H1 (cell line): ENCODE measurements at regions not wholly inside any gene's neighbourhood (a gene's known extent, or its start where the extent isn't known, plus 50 kb on each side); places are given as distances from the start of the nearest gene placed in this dataset.

Experiments
- CTCF ChIA-PET: fragments of 300-600 bp; sonication (Branson Sonifier 250); formaldehyde crosslinking; loops from one replicate; lab custom pipeline; 2021; ENCODE audit not compliant: partially characterized antibody; lab: Charles Lee
- POLR2A ChIA-PET: fragments of 300-600 bp; sonication (Branson Sonifier 250); formaldehyde crosslinking; loops from one replicate; lab custom pipeline; 2021; ENCODE audit warnings: inconsistent platforms; ENCODE audit not compliant: partially characterized antibody; lab: Charles Lee
- DNase-seq, 2 experiments: peaks; one replicate each; pipeline versions ENCODE4 v3.0.0 to v3.0.0-alpha.2; 2010 to 2022; ENCODE audit warnings: low spot score in 2 of 2, low read depth in 1 of 2, mixed read lengths in 1 of 2
- FAIRE-seq: peaks from 2 replicates; lab custom pipeline; 2011; peaks lifted over from hg19 to GRCh38; lab: Jason Lieb, UNC
- H2AFZ ChIP-seq: 2 replicates; pipeline ENCODE4 v1.8.1; 2012; ENCODE audit warnings: low read length, inconsistent platforms
- H2AK5ac ChIP-seq: 2 replicates; pipeline ENCODE4 v1.6.1; 2013; ENCODE audit warnings: low read depth, low read length
- H2BK120ac ChIP-seq: replicated peaks from 2 replicates; pipeline ENCODE3; 2013; ENCODE audit warnings: low read depth, low read length, inconsistent platforms
- H2BK12ac ChIP-seq: 2 replicates; pipeline ENCODE4 v1.6.1; 2013; ENCODE audit warnings: low read depth, low read length
- H2BK15ac ChIP-seq: 2 replicates; pipeline ENCODE4 v1.6.1; 2013; ENCODE audit warnings: low read length
- H2BK20ac ChIP-seq: 2 replicates; pipeline ENCODE4 v1.6.1; 2013; ENCODE audit warnings: low read length
- H2BK5ac ChIP-seq: 2 replicates; pipeline ENCODE4 v1.6.1; 2013; ENCODE audit warnings: low read depth, low read length
- H3K14ac ChIP-seq: 2 replicates; pipeline ENCODE4 v1.6.1; 2013; ENCODE audit warnings: inconsistent platforms; ENCODE audit not compliant: insufficient read length
- H3K18ac ChIP-seq: 2 replicates; pipeline ENCODE4 v1.6.1; 2013; ENCODE audit warnings: low read length; ENCODE audit errors: extremely low read depth
- H3K23ac ChIP-seq: 2 replicates; pipeline ENCODE4 v1.6.1; 2013; ENCODE audit warnings: inconsistent platforms; ENCODE audit not compliant: insufficient read length
- H3K23me2 ChIP-seq: 2 replicates; pipeline ENCODE4 v1.6.1; 2013; ENCODE audit warnings: low read depth, low read length
- H3K27ac ChIP-seq: 2 replicates; pipeline ENCODE4 v1.6.1; 2011; ENCODE audit warnings: low read depth, low read length, inconsistent platforms
- H3K27me3 ChIP-seq, 4 experiments: replicated peaks in 1 of 4; 1 replicate in 1 of 4; 2 replicates in 3 of 4; pipeline versions ENCODE4 v1.6.1 to v1.8.1; 2011 to 2013; ENCODE audit warnings: low read length in 3 of 4, mild to moderate bottlenecking in 3 of 4, inconsistent platforms in 2 of 4, mixed read lengths in 2 of 4, moderate library complexity in 1 of 4; ENCODE audit not compliant: control insufficient read depth in 3 of 4, insufficient read depth in 3 of 4; ENCODE audit errors: extremely low read depth in 1 of 4
- H3K36me3 ChIP-seq, 4 experiments: 2 replicates each; pipeline versions ENCODE4 v1.6.1 to v1.8.1; 2011 to 2013; ENCODE audit warnings: mild to moderate bottlenecking in 4 of 4, low read length in 3 of 4, moderate library complexity in 2 of 4, control low read depth in 1 of 4, inconsistent platforms in 1 of 4; ENCODE audit not compliant: insufficient read depth in 4 of 4, control insufficient read depth in 2 of 4
- H3K4ac ChIP-seq: replicated peaks from 2 replicates; pipeline ENCODE3; 2013; ENCODE audit warnings: low read length, low read depth, mixed read lengths, inconsistent platforms; ENCODE audit not compliant: insufficient read length
- H3K4me1 ChIP-seq, 4 experiments: replicated peaks in 1 of 4; 1 replicate in 1 of 4; 2 replicates in 3 of 4; pipeline versions ENCODE4 v1.6.1 to v1.8.1; 2011 to 2013; ENCODE audit warnings: low read length in 3 of 4, inconsistent platforms in 2 of 4, mixed read lengths in 1 of 4; ENCODE audit not compliant: insufficient read depth in 4 of 4, control insufficient read depth in 3 of 4
- H3K4me2 ChIP-seq, 2 experiments: 2 replicates each; pipeline versions ENCODE4 v1.6.1 to v1.8.1; 2011 to 2013; ENCODE audit warnings: low read depth in 2 of 2, low read length in 2 of 2, control low read depth in 1 of 2, inconsistent platforms in 1 of 2, mild to moderate bottlenecking in 1 of 2; ENCODE audit not compliant: insufficient read depth in 1 of 2
- H3K4me3 ChIP-seq, 4 experiments: fragments of 200-600, 300-600 bp in 1 of 4; sonication (generic), shearing (Covaris generic), sonication (Bioruptor Twin) in 1 of 4; 2 replicates each; pipeline versions ENCODE4 v1.5.1 to v1.8.1; 2011 to 2016; ENCODE audit warnings: low read length in 4 of 4, low read depth in 3 of 4, control low read depth in 2 of 4, inconsistent platforms in 2 of 4, mild to moderate bottlenecking in 2 of 4, mixed read lengths in 1 of 4, moderate library complexity in 1 of 4; ENCODE audit not compliant: insufficient read depth in 2 of 4; ENCODE audit errors: extremely low read depth in 1 of 4
- H3K56ac ChIP-seq: replicated peaks from 2 replicates; pipeline ENCODE3; 2013; ENCODE audit warnings: low read depth, mild to moderate bottlenecking, mixed read lengths, low read length, inconsistent platforms; ENCODE audit not compliant: insufficient read length
- H3K79me1 ChIP-seq: 2 replicates; pipeline ENCODE4 v1.6.1; 2013; ENCODE audit warnings: low read depth, low read length, control low read depth
- H3K79me2 ChIP-seq, 2 experiments: 2 replicates each; pipeline versions ENCODE4 v1.6.1 to v1.8.1; 2012 to 2013; ENCODE audit warnings: low read length in 2 of 2, mild to moderate bottlenecking in 2 of 2, inconsistent platforms in 1 of 2; ENCODE audit not compliant: insufficient read depth in 2 of 2, control insufficient read depth in 1 of 2
- H3K9ac ChIP-seq, 4 experiments: replicated peaks in 1 of 4; 1 replicate in 1 of 4; 2 replicates in 3 of 4; pipeline versions ENCODE4 v1.6.1 to v1.8.1; 2011 to 2013; ENCODE audit warnings: low read depth in 3 of 4, low read length in 3 of 4, control low read depth in 2 of 4, mild to moderate bottlenecking in 2 of 4, moderate library complexity in 2 of 4, inconsistent platforms in 1 of 4; ENCODE audit errors: extremely low read depth in 1 of 4
- H3K9me3 ChIP-seq, 2 experiments: 2 replicates each; pipeline versions ENCODE4 v1.6.1 to v1.8.1; 2012 to 2013; ENCODE audit warnings: mild to moderate bottlenecking in 2 of 2, moderate library complexity in 2 of 2, control low read depth in 1 of 2, inconsistent platforms in 1 of 2, low read depth in 1 of 2, low read length in 1 of 2, mixed read lengths in 1 of 2; ENCODE audit not compliant: insufficient read depth in 2 of 2
- H4K20me1 ChIP-seq, 2 experiments: replicated peaks in 1 of 2; 2 replicates each; pipeline versions ENCODE3 to v1.8.1; 2011 to 2013; ENCODE audit warnings: inconsistent platforms in 2 of 2, low read length in 2 of 2, mild to moderate bottlenecking in 1 of 2; ENCODE audit not compliant: insufficient read depth in 2 of 2, control insufficient read depth in 1 of 2
- H4K5ac ChIP-seq: 2 replicates; pipeline ENCODE4 v1.6.1; 2013; ENCODE audit warnings: low read length, low read depth, mixed read lengths, inconsistent platforms; ENCODE audit not compliant: insufficient read length
- H4K8ac ChIP-seq: 2 replicates; pipeline ENCODE4 v1.8.0; 2013; ENCODE audit warnings: mild to moderate bottlenecking, moderate library complexity, low read length, inconsistent platforms; ENCODE audit not compliant: insufficient read depth; ENCODE audit errors: extremely low read depth
- H4K91ac ChIP-seq: replicated peaks from 2 replicates; pipeline ENCODE3; 2013; ENCODE audit warnings: low read length, mixed read lengths, inconsistent platforms; ENCODE audit not compliant: insufficient read length
- CEBPB ChIP-seq: IDR thresholded peaks from 2 replicates; pipeline ENCODE4 v1.6.1; 2012; ENCODE audit warnings: low read depth, low read length
- EP300 ChIP-seq, 2 experiments: IDR thresholded peaks; 1 replicate in 1 of 2; 2 replicates in 1 of 2; pipeline ENCODE4 v1.6.1; 2011 to 2012; ENCODE audit warnings: low read depth in 2 of 2, low read length in 2 of 2, mild to moderate bottlenecking in 2 of 2, borderline replicate concordance in 1 of 2, inconsistent platforms in 1 of 2, moderate library complexity in 1 of 2
- FOSL1 ChIP-seq: IDR thresholded peaks from 2 replicates; pipeline ENCODE4 v1.6.1; 2011; ENCODE audit warnings: mild to moderate bottlenecking, low read depth, low read length, moderate library complexity; ENCODE audit not compliant: insufficient read depth
- GTF2F1 ChIP-seq: IDR thresholded peaks from 2 replicates; pipeline ENCODE4 v1.6.1; 2012; ENCODE audit warnings: low read depth, low read length, improper control_type of control experiment, borderline replicate concordance
- HDAC2 ChIP-seq, 2 experiments: fragments of 300-600 bp in 1 of 2; sonication (generic) in 1 of 2; IDR thresholded peaks; 2 replicates each; pipeline ENCODE4 v1.6.1; 2011 to 2012; ENCODE audit warnings: low read depth in 2 of 2, low read length in 2 of 2, mild to moderate bottlenecking in 2 of 2, moderate library complexity in 2 of 2, borderline replicate concordance in 1 of 2, inconsistent platforms in 1 of 2
- JUND ChIP-seq: IDR thresholded peaks from 2 replicates; pipeline ENCODE4 v1.6.1; 2011; ENCODE audit warnings: mild to moderate bottlenecking, improper control_type of control experiment, low read length
- NRF1 ChIP-seq: IDR thresholded peaks from 2 replicates; pipeline ENCODE4 v1.6.1; 2011; ENCODE audit warnings: mild to moderate bottlenecking, low read depth, low read length, improper control_type of control experiment
- RBBP5 ChIP-seq: IDR thresholded peaks from 2 replicates; pipeline ENCODE4 v1.7.1; 2012; ENCODE audit warnings: low read depth, mild to moderate bottlenecking, inconsistent platforms, low read length, moderate library complexity, borderline replicate concordance
- SP1 ChIP-seq: IDR thresholded peaks from 2 replicates; pipeline ENCODE4 v1.6.1; 2011; ENCODE audit warnings: low read depth, low read length
- SP4 ChIP-seq: IDR thresholded peaks from 2 replicates; pipeline ENCODE4 v1.6.1; 2012; ENCODE audit warnings: low read length, inconsistent platforms
- TEAD4 ChIP-seq: IDR thresholded peaks from 2 replicates; pipeline ENCODE4 v1.6.1; 2012; ENCODE audit warnings: low read depth, low read length, inconsistent platforms, mixed read lengths
- WGBS, 2 experiments: shearing (Covaris generic) in 1 of 2; methylation state at CpG; one replicate each; pipeline versions ENCODE4 v1.1.6 to v1.1.7; 2013 to 2015; ENCODE audit warnings: low lambda C conversion rate in 2 of 2, mixed read lengths in 2 of 2, inconsistent platforms in 1 of 2, low coverage in 1 of 2, missing lambda C conversion rate in 1 of 2; ENCODE audit not compliant: insufficient replicate concordance in 2 of 2, insufficient coverage in 1 of 2, insufficient read length in 1 of 2; ENCODE audit errors: extremely low coverage in 1 of 2, missing lambda C conversion rate in 1 of 2; 5-methylcytosine and 5-hydroxymethylcytosine counted together
- TF ChIP-seq, protein P1 (sequence below): IDR thresholded peaks from 2 replicates; pipeline ENCODE4 v1.6.1; 2012; ENCODE audit warnings: inconsistent platforms
- TF ChIP-seq, protein P2 (sequence below): IDR thresholded peaks from 2 replicates; pipeline ENCODE4 v1.6.1; 2012; ENCODE audit warnings: low read length, inconsistent platforms

- no peak overlapping the region for H2BK12ac ChIP-seq
- WGBS, 2 experiments, result 79% methylated on average over 2 of the region's 2 CpGs; no CpG with 5 or more reads in 1 of the 2 experiments
- no peaks in the 10 kb centered on the region for H3K9me3 ChIP-seq
- no peak overlapping the region for H2BK5ac ChIP-seq
- no peak overlapping the region for H3K4me3 ChIP-seq
- H2BK20ac ChIP-seq, result no peak overlapping the region
- H4K8ac ChIP-seq, result no peak overlapping the region
- DNase-seq, result no peak
- H3K4me1 ChIP-seq, result no peaks in the 10 kb centered on the region
- no peak overlapping the region for H3K4me2 ChIP-seq
- no peaks in the 10 kb centered on the region for H3K79me1 ChIP-seq
- H3K27ac ChIP-seq, result no peak overlapping the region
- H3K18ac ChIP-seq, result no peak overlapping the region
- CTCF ChIA-PET, result interaction anchor here (1.2 kb wide), 1 partner anchor 9 kb away, joined by 5 read pairs; no protein-coding TSS in a partner anchor
- H2BK15ac ChIP-seq, result no peak overlapping the region
- no peaks in the 10 kb centered on the region for H3K79me2 ChIP-seq
- no peaks in the 10 kb centered on the region for H3K27me3 ChIP-seq
- POLR2A ChIA-PET, result no interaction called here
- no peak overlapping the region for H3K4ac ChIP-seq
- FAIRE-seq, result no peak
- H4K91ac ChIP-seq, result no peak overlapping the region
- no peaks in the 10 kb centered on the region for H3K36me3 ChIP-seq
- H3K56ac ChIP-seq, result no peak overlapping the region
- no peaks in the 10 kb centered on the region for H4K20me1 ChIP-seq
- no peak overlapping the region for H2AK5ac ChIP-seq
- H3K14ac ChIP-seq, result no peak overlapping the region
- no peak overlapping the region for H2BK120ac ChIP-seq
- no peak overlapping the region for H3K9ac ChIP-seq
- H3K23me2 ChIP-seq, result no peaks in the 10 kb centered on the region
- H2AFZ ChIP-seq, result no peak overlapping the region
- H4K5ac ChIP-seq, result no peak overlapping the region
- H3K23ac ChIP-seq, result no peak overlapping the region
- no peak for TF ChIP-seq SP1
- TF ChIP-seq, protein P1, sequence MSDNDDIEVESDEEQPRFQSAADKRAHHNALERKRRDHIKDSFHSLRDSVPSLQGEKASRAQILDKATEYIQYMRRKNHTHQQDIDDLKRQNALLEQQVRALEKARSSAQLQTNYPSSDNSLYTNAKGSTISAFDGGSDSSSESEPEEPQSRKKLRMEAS, result no peak
- TF ChIP-seq TEAD4, result no peak
- no peak for TF ChIP-seq RBBP5
- TF ChIP-seq JUND, result no peak
- TF ChIP-seq, protein P2, sequence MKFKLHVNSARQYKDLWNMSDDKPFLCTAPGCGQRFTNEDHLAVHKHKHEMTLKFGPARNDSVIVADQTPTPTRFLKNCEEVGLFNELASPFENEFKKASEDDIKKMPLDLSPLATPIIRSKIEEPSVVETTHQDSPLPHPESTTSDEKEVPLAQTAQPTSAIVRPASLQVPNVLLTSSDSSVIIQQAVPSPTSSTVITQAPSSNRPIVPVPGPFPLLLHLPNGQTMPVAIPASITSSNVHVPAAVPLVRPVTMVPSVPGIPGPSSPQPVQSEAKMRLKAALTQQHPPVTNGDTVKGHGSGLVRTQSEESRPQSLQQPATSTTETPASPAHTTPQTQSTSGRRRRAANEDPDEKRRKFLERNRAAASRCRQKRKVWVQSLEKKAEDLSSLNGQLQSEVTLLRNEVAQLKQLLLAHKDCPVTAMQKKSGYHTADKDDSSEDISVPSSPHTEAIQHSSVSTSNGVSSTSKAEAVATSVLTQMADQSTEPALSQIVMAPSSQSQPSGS, result no peak
- TF ChIP-seq NRF1, result no peak
- no peak for TF ChIP-seq GTF2F1
- TF ChIP-seq CEBPB, result no peak
- TF ChIP-seq EP300 (IDR thresholded peaks at IDR 0.05; ENCODE audit: borderline replicate concordance in 1 of 2, low read depth in 2 of 2, low read length in 2 of 2), result no peak
- no peak for TF ChIP-seq FOSL1
- no peak for TF ChIP-seq HDAC2 (IDR thresholded peaks at IDR 0.05; ENCODE audit: borderline replicate concordance in 1 of 2, low read depth in 2 of 2, low read length in 2 of 2)
- no peak for TF ChIP-seq SP4
These were observed 57.1 kb downstream of the GRIN2B start for GRCh38 chr12:13924286-13924685.
